OCI-LY3 (cell line): ENCODE measurements at regions not wholly inside any gene's neighbourhood (a gene's known extent, or its start where the extent isn't known, plus 50 kb on each side); places are given as distances from the start of the nearest gene placed in this dataset.

Experiments used
- H2AFZ ChIP-seq: fragments of 200-600, 300-600 bp; shearing (Covaris generic); 2 replicates; pipeline ENCODE4 v1.6.0; 2014; ENCODE audit warnings: antibody characterized with exemption, low read depth, low read length
- H3K27ac ChIP-seq: fragments of 200-600, 300-600 bp; sonication (generic); 2 replicates; pipeline ENCODE4 v1.5.1; 2014; ENCODE audit warnings: mild to moderate bottlenecking, low read length, moderate library complexity, mixed read lengths
- H3K27me3 ChIP-seq: fragments of 200-600, 300-600 bp; sonication (generic); 2 replicates; pipeline ENCODE4 v1.6.1; 2014; ENCODE audit warnings: low read depth, low read length, mixed read lengths
- H3K36me3 ChIP-seq: fragments of 200-600, 300-600 bp; sonication (generic); replicated peaks from 2 replicates; pipeline ENCODE3; 2014; ENCODE audit warnings: low read depth, low read length, mixed read lengths
- H3K4me1 ChIP-seq: fragments of 300-600, 200-600 bp; sonication (generic); 2 replicates; pipeline ENCODE4 v1.6.1; 2014; ENCODE audit warnings: low read length, mixed read lengths
- H3K4me2 ChIP-seq: fragments of 200-600, 300-600 bp; sonication (generic); 2 replicates; pipeline ENCODE4 v1.6.1; 2014; ENCODE audit warnings: low read length, mixed read lengths
- H3K4me3 ChIP-seq: fragments of 300-600, 200-600 bp; sonication (generic); 2 replicates; pipeline ENCODE4 v1.5.1; 2014; ENCODE audit warnings: antibody characterized with exemption, mild to moderate bottlenecking, low read length, moderate library complexity
- H3K79me2 ChIP-seq: fragments of 300-600, 200-600 bp; shearing (Covaris generic); 2 replicates; pipeline ENCODE4 v1.6.1; 2014; ENCODE audit warnings: mild to moderate bottlenecking, low read length, mixed read lengths
- H3K9ac ChIP-seq: fragments of 300-600, 200-600 bp; shearing (Covaris generic); 2 replicates; pipeline ENCODE4 v1.6.0; 2014; ENCODE audit warnings: mild to moderate bottlenecking, low read length, moderate library complexity
- H3K9me3 ChIP-seq: fragments of 200-600, 300-600 bp; shearing (Covaris generic); 2 replicates; pipeline ENCODE4 v1.6.1; 2014; ENCODE audit warnings: low read length, mixed read lengths; ENCODE audit not compliant: insufficient read depth
- H4K20me1 ChIP-seq: fragments of 200-600, 300-600 bp; sonication (generic); 2 replicates; pipeline ENCODE4 v1.6.1; 2016; ENCODE audit warnings: low read length, mixed read lengths; ENCODE audit not compliant: insufficient read depth
- EZH2phosphoT487 ChIP-seq: fragments of 200-600 bp; shearing (Covaris generic); IDR thresholded peaks from 2 replicates; pipeline ENCODE4 v1.6.1; 2018; ENCODE audit warnings: antibody characterized with exemption, mixed run types, low read depth
- TF ChIP-seq, protein P1 (sequence below): fragments of 200-600, 300-600 bp; sonication (generic); IDR thresholded peaks from 2 replicates; pipeline ENCODE4 v1.5.1; 2014; ENCODE audit warnings: antibody characterized with exemption, low read length, low read depth

DNA sequence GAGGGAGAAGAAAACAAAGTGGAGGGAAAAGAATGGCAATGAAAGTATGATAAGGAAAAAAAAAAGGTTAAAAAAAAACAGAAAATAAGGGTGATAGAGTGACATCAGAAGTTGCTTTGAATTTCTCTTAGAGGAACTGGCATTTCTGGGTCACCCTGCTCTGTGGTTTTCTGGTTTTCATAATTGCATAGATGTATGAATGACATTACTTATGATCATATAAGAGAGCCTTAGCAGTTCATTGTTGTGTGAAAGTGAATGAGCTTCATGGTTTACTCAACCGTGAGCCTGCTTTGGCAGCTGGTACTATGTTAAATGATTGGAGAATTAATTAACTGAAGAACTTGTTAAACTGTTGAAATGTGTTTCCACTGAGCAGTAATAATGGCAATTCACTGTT is 336.4 kb upstream of the FBXO33 start:
- Histone ChIP-seq H3K9me3 (no peaks in the 10 kb centered on the region), H3K27ac (no peak overlapping the region), H2AFZ (no peak overlapping the region), H4K20me1 (no peaks in the 10 kb centered on the region), H3K4me1 (peaks cover 22% of the 10 kb centered on the region), H3K4me3 (no peak overlapping the region), H3K4me2 (peak overlapping the region; percentile 34), H3K36me3 (no peaks in the 10 kb centered on the region), H3K79me2 (no peaks in the 10 kb centered on the region), H3K27me3 (0 out of 2 replicates have a peak, but pooled peaks cover 5% of the 10 kb centered on the region), H3K9ac (no peak overlapping the region)
- TF ChIP-seq EZH2phosphoT487, result no peak
- TF ChIP-seq, protein P1, sequence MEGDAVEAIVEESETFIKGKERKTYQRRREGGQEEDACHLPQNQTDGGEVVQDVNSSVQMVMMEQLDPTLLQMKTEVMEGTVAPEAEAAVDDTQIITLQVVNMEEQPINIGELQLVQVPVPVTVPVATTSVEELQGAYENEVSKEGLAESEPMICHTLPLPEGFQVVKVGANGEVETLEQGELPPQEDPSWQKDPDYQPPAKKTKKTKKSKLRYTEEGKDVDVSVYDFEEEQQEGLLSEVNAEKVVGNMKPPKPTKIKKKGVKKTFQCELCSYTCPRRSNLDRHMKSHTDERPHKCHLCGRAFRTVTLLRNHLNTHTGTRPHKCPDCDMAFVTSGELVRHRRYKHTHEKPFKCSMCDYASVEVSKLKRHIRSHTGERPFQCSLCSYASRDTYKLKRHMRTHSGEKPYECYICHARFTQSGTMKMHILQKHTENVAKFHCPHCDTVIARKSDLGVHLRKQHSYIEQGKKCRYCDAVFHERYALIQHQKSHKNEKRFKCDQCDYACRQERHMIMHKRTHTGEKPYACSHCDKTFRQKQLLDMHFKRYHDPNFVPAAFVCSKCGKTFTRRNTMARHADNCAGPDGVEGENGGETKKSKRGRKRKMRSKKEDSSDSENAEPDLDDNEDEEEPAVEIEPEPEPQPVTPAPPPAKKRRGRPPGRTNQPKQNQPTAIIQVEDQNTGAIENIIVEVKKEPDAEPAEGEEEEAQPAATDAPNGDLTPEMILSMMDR, result no peak

DNA sequence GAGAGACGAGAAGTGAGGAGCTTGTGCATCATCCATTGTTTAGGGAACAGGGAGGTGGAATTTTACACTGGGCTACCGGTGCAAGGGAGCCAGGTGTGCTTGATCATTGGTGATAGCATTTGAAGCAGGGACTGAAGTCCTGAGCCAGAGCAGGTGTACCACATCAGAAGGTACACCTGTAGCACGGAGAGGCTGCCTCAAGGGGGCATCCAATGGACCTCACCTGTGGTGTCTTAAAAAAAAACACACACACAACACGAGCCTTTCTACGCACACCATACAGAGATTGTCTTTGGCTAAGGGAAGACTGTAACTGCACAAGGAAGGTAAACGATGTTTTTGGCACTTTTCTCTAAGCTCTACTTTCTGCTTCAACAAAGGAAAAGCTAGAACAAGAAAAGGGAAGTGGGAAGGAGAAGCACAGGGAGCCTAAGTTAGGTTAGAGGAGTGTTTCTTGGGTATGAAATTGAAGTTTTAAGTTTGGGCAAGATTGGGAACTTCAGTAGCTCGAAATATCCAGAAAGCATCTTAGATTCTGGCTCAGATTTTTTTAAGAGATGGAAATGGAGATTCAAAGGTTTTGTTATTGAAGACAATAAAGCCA is 334.3 kb upstream of the FBXO33 start:
- H4K20me1 ChIP-seq, result no peaks in the 10 kb centered on the region
- no peak overlapping the region for H2AFZ ChIP-seq
- H3K9ac ChIP-seq, result no peak overlapping the region
- no peaks in the 10 kb centered on the region for H3K36me3 ChIP-seq
- H3K9me3 ChIP-seq, result no peaks in the 10 kb centered on the region
- no peaks in the 10 kb centered on the region for H3K79me2 ChIP-seq
- 0 out of 2 replicates have a peak, but pooled peaks cover 5% of the 10 kb centered on the region for H3K27me3 ChIP-seq
- no peak overlapping the region for H3K27ac ChIP-seq
- H3K4me1 ChIP-seq, result peaks cover 40% of the 10 kb centered on the region
- no peak overlapping the region for H3K4me3 ChIP-seq
- H3K4me2 ChIP-seq, result no peak overlapping the region
- no peak for TF ChIP-seq EZH2phosphoT487
- TF ChIP-seq, protein P1, result no peak

DNA sequence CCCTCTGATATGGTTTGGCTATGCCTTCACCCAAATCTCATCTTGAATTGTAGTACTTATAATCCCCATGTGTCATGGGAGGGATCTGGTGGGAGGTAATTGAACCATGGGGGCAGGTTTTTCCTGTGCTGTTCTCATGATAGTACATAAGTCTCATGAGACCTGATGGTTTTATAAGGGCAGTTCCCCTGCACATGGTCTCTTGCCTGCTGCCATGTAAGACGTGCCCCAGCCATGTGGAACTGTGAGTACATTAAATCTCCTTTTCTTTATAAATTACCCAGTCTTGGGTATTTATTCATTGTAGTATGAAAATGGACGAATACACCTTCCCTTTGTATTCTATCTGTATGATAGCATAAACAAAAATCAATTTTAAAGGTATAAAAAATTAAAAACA is 333.4 kb upstream of the FBXO33 start:
- H3K27ac ChIP-seq, result no peak overlapping the region

DNA sequence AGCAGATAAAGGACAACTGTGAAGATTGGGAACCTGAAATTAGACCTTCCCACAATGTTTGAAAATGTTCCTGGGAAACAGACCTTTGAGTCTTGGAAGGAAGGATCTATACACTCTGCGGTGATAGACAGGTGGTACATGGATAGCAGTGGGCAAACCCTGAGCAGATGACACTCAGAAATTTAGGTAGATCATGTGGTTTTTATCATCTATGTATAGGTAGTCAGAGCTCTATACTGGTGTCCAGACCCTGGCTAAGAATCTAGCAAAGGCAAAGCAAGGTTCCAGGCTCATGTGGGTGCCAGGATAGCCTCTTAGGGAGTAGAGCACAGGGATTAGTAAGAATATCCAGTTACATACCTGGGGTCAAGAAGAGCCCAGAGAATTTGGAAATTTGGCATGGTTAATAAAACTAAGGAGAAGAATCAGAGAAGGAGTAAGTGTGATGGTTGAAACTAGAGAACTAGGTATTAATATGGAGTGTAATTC is 331.2 kb upstream of the FBXO33 start:
- H4K20me1 ChIP-seq, result no peaks in the 10 kb centered on the region
- 0 out of 2 replicates have a peak, but pooled peaks cover 5% of the 10 kb centered on the region for H3K27me3 ChIP-seq
- H3K36me3 ChIP-seq, result no peaks in the 10 kb centered on the region
- no peaks in the 10 kb centered on the region for H3K79me2 ChIP-seq
- peak overlapping the region; percentile 63 for H3K4me2 ChIP-seq
- peak overlapping the region; percentile 47 for H3K4me3 ChIP-seq
- H3K9ac ChIP-seq, result peak overlapping the region; percentile 1; the same call in 1 of the 2 replicates
- peaks cover 33% of the 10 kb centered on the region for H3K4me1 ChIP-seq
- TF ChIP-seq EZH2phosphoT487, result no peak
- TF ChIP-seq, protein P1, result no peak
- no peaks in the 10 kb centered on the region for H3K9me3 ChIP-seq
- no peak overlapping the region for H2AFZ ChIP-seq
- peak overlapping the region; percentile 58 for H3K27ac ChIP-seq

More for the DNA sequence above, 333.4 kb upstream of the FBXO33 start:
- H3K4me3 ChIP-seq, result no peak overlapping the region
- H3K4me2 ChIP-seq, result no peak overlapping the region
- H3K9ac ChIP-seq, result no peak overlapping the region
- H3K9me3 ChIP-seq, result no peaks in the 10 kb centered on the region
- TF ChIP-seq EZH2phosphoT487, result no peak
- TF ChIP-seq, protein P1, result no peak
- H3K36me3 ChIP-seq, result no peaks in the 10 kb centered on the region
- H2AFZ ChIP-seq, result no peak overlapping the region
- 0 out of 2 replicates have a peak, but pooled peaks cover 5% of the 10 kb centered on the region for H3K27me3 ChIP-seq
- H4K20me1 ChIP-seq, result no peaks in the 10 kb centered on the region
- H3K4me1 ChIP-seq, result peaks cover 40% of the 10 kb centered on the region
- H3K79me2 ChIP-seq, result no peaks in the 10 kb centered on the region
